ENCODE measurements at regions not wholly inside any gene's neighbourhood (a gene's known extent, or its start where the extent isn't known, plus 50 kb on each side); places are given as distances from the start of the nearest gene placed in this dataset.

DNA sequence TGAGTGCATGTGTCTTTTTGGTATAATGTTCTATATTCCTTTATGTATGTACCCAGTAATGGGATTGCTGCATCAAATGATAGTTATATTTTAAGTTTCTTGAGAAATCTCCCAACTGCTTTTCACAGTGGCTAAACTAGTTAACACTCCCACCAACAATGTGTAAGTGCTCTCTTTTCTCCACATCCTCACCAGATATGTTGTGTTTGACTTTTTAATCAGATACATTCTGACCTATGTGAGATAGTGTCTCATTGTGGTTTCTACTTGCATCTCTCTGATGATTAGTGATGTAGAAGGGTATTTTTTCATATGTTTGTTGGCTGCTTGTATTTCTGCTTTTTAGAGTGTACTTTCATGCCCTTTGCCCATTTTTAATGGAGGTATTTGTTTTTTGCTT is 62.8 kb upstream of the ALG10B start:
- no peaks in the 10 kb centered on the region for H3K4me1 ChIP-seq (ENCODE audit: control insufficient read depth in 1 of 2, insufficient read depth in 2 of 2, low read length in 2 of 2)

DNA sequence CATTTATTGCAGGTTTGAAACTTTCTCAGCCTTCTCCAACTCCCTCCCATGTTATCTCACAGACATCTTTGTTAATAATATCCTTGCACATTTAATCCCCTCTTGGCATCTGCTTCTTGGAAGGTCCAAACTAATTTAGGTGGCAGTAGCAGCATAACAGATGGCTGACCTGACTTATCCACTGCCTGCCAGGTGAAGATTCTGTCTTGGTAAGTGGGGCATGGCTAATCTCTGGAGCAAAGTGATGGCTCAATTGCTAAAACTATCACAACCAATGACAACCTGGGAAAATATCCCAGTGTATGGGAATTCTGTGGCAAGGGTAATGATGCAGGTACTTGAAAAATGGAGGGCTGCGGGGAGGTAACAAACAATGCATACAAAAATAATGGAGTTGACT is 58.2 kb upstream of the ALG10B start:
- Histone ChIP-seq H3K27me3 (ENCODE audit: low read depth, low read length) (no peaks in the 10 kb centered on the region), H3K4me1 (ENCODE audit: control insufficient read depth in 1 of 2, insufficient read depth in 2 of 2, low read length in 2 of 2) (no peaks in the 10 kb centered on the region), H3K27ac (ENCODE audit: low read length) (no peak overlapping the region), H3K36me3 (ENCODE audit: control insufficient read depth in 1 of 2, insufficient read depth in 2 of 2, low read length in 2 of 2) (no peaks in the 10 kb centered on the region), H3K4me3 (ENCODE audit: low read depth in 1 of 2, low read length in 2 of 2) (no peak overlapping the region), H3K9me3 (ENCODE audit: control insufficient read depth in 1 of 2, low read length in 2 of 2) (no peaks in the 10 kb centered on the region)

More for the DNA sequence above, 62.8 kb upstream of the ALG10B start:
- no peak overlapping the region for H3K4me3 ChIP-seq (ENCODE audit: low read depth in 1 of 2, low read length in 2 of 2)
- H3K27ac ChIP-seq (ENCODE audit: low read length), result no peak overlapping the region
- no peaks in the 10 kb centered on the region for H3K36me3 ChIP-seq (ENCODE audit: control insufficient read depth in 1 of 2, insufficient read depth in 2 of 2, low read length in 2 of 2)
- no peaks in the 10 kb centered on the region for H3K27me3 ChIP-seq (ENCODE audit: low read depth, low read length)
- no peaks in the 10 kb centered on the region for H3K9me3 ChIP-seq (ENCODE audit: control insufficient read depth in 1 of 2, low read length in 2 of 2)

Data from muscle layer of duodenum (tissue), 2 donors.